ENCODE measurements at regions not wholly inside any gene's neighbourhood (a gene's known extent, or its start where the extent isn't known, plus 50 kb on each side); places are given as distances from the start of the nearest gene placed in this dataset.

DNA sequence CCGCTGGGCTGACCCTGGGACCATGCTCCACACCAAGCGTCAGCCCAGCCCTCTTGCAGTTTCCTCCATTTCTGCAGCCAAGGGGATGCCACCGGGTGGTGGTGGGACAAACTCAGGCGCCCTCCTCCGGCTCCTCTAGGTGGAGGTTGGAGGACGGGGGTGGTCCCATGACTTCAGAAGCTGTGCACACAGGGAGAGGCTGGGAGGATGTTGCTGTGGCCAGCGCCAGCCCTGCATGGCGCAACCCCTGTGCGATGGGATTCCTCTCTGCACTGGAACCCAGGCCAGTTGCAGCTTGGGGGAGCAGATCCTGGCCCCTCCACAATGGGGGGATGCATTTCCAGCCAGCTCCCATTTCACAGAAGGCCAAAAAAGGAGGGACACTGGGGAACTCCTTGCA lies 246.5 kb downstream of the C16orf95 start:
- Histone ChIP-seq H3K4me1 (ENCODE audit: control insufficient read depth in 3 of 3, insufficient read depth in 2 of 3, low read depth in 1 of 3, low read length in 2 of 3) (no peaks in the 10 kb centered on the region), H3K4me3 (ENCODE audit: low read depth in 1 of 3, low read length in 3 of 3) (no peak overlapping the region), H3K9me3 (ENCODE audit: control insufficient read depth in 2 of 2, insufficient read depth in 1 of 2, low read depth in 1 of 2, low read length in 1 of 2) (no peaks in the 10 kb centered on the region), H3K36me3 (ENCODE audit: control insufficient read depth in 3 of 3, insufficient read depth in 2 of 3, low read depth in 1 of 3, low read length in 3 of 3) (no peaks in the 10 kb centered on the region), H3K27me3 (ENCODE audit: control insufficient read depth in 3 of 3, insufficient read depth in 3 of 3, low read length in 3 of 3) (peaks cover 0 to 2% (median 0%) of the 10 kb centered on the region in 3 donors), H3K27ac (ENCODE audit: low read depth in 1 of 3, low read length in 2 of 3) (no peak overlapping the region)
- no peak for FAIRE-seq
- 80 to 87% (median 81%) methylated on average over 9 of the region's 9 CpGs for WGBS, 3 donors
- no peak for DNase-seq

DNA sequence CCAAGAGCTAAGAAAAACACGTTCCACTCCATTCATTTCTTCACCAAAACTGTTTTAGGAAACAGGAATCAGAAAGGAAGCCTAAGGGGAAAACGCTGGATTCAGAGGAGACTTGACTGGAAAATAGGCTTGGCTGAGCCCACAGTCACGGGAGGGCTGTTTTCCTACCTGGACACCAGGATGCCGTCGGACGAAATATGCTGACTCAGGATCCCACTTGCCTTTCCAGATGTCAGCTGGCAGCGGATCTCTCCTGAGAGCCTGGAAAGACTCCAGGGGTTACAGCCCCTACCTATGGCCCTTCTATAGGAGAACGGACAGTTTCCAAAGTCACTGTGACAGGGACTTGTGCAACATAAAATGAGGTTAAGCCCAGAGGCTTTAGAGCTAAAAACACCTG lies 245.1 kb downstream of the C16orf95 start:
- Histone ChIP-seq H3K9me3 (ENCODE audit: control insufficient read depth in 2 of 2, insufficient read depth in 1 of 2, low read depth in 1 of 2, low read length in 1 of 2) (no peaks in the 10 kb centered on the region), H3K4me1 (ENCODE audit: control insufficient read depth in 3 of 3, insufficient read depth in 2 of 3, low read depth in 1 of 3, low read length in 2 of 3) (no peaks in the 10 kb centered on the region), H3K36me3 (ENCODE audit: control insufficient read depth in 3 of 3, insufficient read depth in 2 of 3, low read depth in 1 of 3, low read length in 3 of 3) (no peaks in the 10 kb centered on the region), H3K27me3 (ENCODE audit: control insufficient read depth in 3 of 3, insufficient read depth in 3 of 3, low read length in 3 of 3) (peaks cover 0 to 2% (median 0%) of the 10 kb centered on the region in 3 donors), H3K27ac (ENCODE audit: low read depth in 1 of 3, low read length in 2 of 3) (no peak overlapping the region), H3K4me3 (ENCODE audit: low read depth in 1 of 3, low read length in 3 of 3) (no peak overlapping the region)
- DNase-seq: no peak
- WGBS, 3 donors: 74 to 78% (median 75%) methylated on average over 8 of the region's 8 CpGs
- no peak for FAIRE-seq

DNA sequence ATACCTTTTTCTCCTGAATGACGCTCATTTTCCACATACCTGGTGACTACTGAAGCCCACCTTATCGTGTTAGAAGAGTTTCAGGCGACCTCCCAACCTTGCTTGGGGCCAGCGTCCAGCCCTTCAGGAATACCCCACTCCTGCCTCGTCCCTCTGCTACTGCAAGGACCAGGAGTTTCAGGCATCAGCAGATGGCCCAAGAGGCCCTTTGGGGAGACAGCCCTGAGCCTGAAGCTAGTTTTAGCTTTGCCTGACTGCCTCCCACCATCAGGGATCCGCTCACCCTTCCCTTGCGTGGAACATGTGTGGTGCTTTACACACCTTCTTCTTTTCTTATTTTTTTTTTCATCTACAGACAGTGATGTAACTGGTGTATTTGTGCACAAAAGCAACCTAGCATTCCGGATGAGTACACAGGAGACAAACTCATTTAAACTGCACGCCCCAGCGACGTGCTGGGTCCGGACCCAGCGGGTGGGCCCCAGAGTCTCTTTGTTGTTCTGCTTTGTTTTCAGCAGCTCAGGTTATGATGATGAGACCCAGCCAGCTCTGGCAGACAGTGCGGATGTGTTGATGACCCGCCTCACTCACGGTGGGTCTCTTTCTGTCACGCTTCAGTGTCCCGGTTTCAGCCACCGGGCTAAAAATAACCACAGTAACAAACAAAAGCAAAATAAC lies 242.4 kb downstream of the C16orf95 start:
- H3K4me3 ChIP-seq (ENCODE audit: low read depth in 1 of 3, low read length in 3 of 3): no peak overlapping the region
- no peaks in the 10 kb centered on the region for H3K36me3 ChIP-seq (ENCODE audit: control insufficient read depth in 3 of 3, insufficient read depth in 2 of 3, low read depth in 1 of 3, low read length in 3 of 3)
- 80 to 81% (median 80%) methylated on average over 19 of the region's 19 CpGs for WGBS, 3 donors
- DNase-seq (no peak), FAIRE-seq (no peak)
- H3K4me1 ChIP-seq (ENCODE audit: control insufficient read depth in 3 of 3, insufficient read depth in 2 of 3, low read depth in 1 of 3, low read length in 2 of 3): no peaks in the 10 kb centered on the region
- H3K27me3 ChIP-seq (ENCODE audit: control insufficient read depth in 3 of 3, insufficient read depth in 3 of 3, low read length in 3 of 3): peaks cover 0 to 4% (median 0%) of the 10 kb centered on the region in 3 donors
- no peak overlapping the region for H3K27ac ChIP-seq (ENCODE audit: low read depth in 1 of 3, low read length in 2 of 3)
- no peaks in the 10 kb centered on the region for H3K9me3 ChIP-seq (ENCODE audit: control insufficient read depth in 2 of 2, insufficient read depth in 1 of 2, low read depth in 1 of 2, low read length in 1 of 2)

DNA sequence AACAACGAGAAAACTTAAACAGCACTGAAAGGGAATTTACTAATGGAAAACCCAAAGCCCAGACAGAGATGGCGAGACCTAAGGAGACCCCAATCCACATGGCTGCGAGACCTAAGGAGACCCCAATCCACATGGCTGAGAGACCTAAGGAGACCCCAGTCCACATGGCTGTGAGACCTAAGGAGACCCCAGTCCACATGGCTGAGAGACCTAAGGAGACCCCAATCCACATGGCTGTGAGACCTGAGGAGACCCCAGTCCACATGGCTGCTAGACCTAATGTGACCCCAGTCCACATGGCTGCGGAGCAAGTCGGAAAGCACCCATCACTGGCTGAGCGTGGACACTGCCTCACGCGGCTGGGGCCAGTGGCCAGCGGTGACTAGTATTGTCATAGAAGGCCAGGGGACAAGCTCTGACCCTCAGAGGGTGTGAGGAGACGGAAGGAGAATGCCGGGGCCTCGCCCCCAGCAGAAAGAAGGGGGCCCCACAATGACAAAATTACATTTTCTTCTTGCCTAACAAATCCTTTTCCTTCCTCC lies 241.8 kb downstream of the C16orf95 start:
- Histone ChIP-seq H3K4me1 (ENCODE audit: control insufficient read depth in 3 of 3, insufficient read depth in 2 of 3, low read depth in 1 of 3, low read length in 2 of 3) (no peaks in the 10 kb centered on the region), H3K36me3 (ENCODE audit: control insufficient read depth in 3 of 3, insufficient read depth in 2 of 3, low read depth in 1 of 3, low read length in 3 of 3) (no peaks in the 10 kb centered on the region), H3K4me3 (ENCODE audit: low read depth in 1 of 3, low read length in 3 of 3) (no peak overlapping the region), H3K27ac (ENCODE audit: low read depth in 1 of 3, low read length in 2 of 3) (no peak overlapping the region), H3K27me3 (ENCODE audit: control insufficient read depth in 3 of 3, insufficient read depth in 3 of 3, low read length in 3 of 3) (peaks cover 0 to 4% (median 0%) of the 10 kb centered on the region in 3 donors), H3K9me3 (ENCODE audit: control insufficient read depth in 2 of 2, insufficient read depth in 1 of 2, low read depth in 1 of 2, low read length in 1 of 2) (no peaks in the 10 kb centered on the region)
- no peak for FAIRE-seq
- no peak for DNase-seq
- WGBS, 3 donors: 84 to 93% (median 91%) methylated on average over 12 of the region's 12 CpGs

DNA sequence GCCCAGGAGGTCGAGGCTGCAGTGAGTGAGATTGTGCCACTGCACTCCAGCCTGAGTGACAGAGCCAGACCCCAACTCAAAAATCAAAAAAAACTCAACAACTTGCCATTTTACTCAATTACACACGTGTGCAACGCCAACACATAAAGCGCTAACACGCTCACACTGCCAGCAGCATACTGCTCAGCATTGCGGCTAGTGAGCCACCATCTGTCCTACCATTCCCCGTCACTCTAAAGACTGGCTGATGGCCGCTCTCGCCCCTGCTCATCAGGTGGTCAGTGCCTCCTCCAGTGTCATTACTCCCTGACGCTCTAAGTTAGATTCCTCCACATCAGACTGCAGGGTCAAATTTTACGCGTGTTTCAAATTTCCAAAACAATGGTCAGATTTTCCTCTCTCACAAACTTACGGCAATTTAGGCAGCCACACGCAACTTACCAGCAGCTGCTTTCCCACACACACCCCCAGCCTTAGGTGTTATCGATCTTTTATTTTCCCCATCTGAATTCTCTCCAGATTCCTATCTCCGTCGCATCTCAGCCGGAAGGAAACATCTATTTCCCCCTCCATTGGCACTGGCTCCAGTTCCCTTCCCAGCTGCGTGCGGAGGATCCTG lies 240.8 kb downstream of the C16orf95 start:
- Histone ChIP-seq H3K36me3 (ENCODE audit: control insufficient read depth in 3 of 3, insufficient read depth in 2 of 3, low read depth in 1 of 3, low read length in 3 of 3) (no peaks in the 10 kb centered on the region), H3K9me3 (ENCODE audit: control insufficient read depth in 2 of 2, insufficient read depth in 1 of 2, low read depth in 1 of 2, low read length in 1 of 2) (peaks cover 0 to 5% of the 10 kb centered on the region in 2 donors), H3K4me1 (ENCODE audit: control insufficient read depth in 3 of 3, insufficient read depth in 2 of 3, low read depth in 1 of 3, low read length in 2 of 3) (no peaks in the 10 kb centered on the region), H3K4me3 (ENCODE audit: low read depth in 1 of 3, low read length in 3 of 3) (no peak overlapping the region), H3K27ac (ENCODE audit: low read depth in 1 of 3, low read length in 2 of 3) (no peak overlapping the region), H3K27me3 (ENCODE audit: control insufficient read depth in 3 of 3, insufficient read depth in 3 of 3, low read length in 3 of 3) (peaks cover 0 to 4% (median 0%) of the 10 kb centered on the region in 3 donors)
- DNase-seq (no peak), FAIRE-seq (no peak)
- 84 to 87% (median 87%) methylated on average over 20 of the region's 20 CpGs for WGBS, 3 donors

DNA sequence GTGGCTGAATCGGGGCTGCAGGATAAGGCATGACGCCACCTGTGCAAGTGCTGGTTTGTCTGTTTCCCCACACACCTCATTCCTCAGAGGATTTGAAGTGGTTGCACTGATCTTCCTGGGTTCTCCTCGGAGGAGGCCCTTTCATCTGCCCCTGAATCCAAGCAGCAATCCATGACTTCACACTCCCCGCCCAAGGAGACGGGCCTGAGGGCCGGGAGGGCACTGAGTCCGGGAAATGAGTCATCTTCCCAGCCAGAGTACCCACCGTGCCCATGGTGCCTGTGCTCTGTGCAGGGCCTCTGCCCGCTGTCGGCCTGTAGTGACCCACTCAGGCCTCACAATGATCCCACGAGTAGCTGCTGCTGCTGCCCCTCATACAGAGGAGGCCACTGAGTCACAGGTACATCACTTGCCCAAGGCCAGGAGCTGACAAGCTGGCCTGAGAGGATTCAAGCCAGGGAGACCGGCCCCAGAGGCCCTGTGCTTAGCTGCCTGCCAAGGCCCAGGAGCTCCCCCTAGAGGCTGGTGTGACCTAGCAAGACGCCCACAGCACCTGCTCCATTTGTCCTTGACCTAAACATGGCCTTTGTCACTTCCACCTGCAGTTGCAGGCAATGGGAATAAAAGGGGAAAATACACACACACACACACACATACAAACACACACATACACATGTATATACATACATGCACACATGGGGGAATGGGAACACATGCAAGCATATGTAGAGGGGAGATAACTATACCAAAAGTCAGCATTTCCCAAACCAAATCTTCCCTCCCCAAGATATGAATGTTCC lies 240.0 kb downstream of the C16orf95 start:
- no peaks in the 10 kb centered on the region for H3K36me3 ChIP-seq (ENCODE audit: control insufficient read depth in 3 of 3, insufficient read depth in 2 of 3, low read depth in 1 of 3, low read length in 3 of 3)
- FAIRE-seq (no peak), DNase-seq (peak; percentile 53 to 57)
- 45 to 60% (median 45%) methylated on average over 13 of the region's 13 CpGs for WGBS, 3 donors
- H3K9me3 ChIP-seq (ENCODE audit: control insufficient read depth in 2 of 2, insufficient read depth in 1 of 2, low read depth in 1 of 2, low read length in 1 of 2): peaks cover 0 to 7% of the 10 kb centered on the region in 2 donors
- no peaks in the 10 kb centered on the region for H3K4me1 ChIP-seq (ENCODE audit: control insufficient read depth in 3 of 3, insufficient read depth in 2 of 3, low read depth in 1 of 3, low read length in 2 of 3)
- H3K27ac ChIP-seq (ENCODE audit: low read depth in 1 of 3, low read length in 2 of 3): no peak overlapping the region
- no peak overlapping the region for H3K4me3 ChIP-seq (ENCODE audit: low read depth in 1 of 3, low read length in 3 of 3)
- peaks cover 0 to 4% (median 0%) of the 10 kb centered on the region in 3 donors for H3K27me3 ChIP-seq (ENCODE audit: control insufficient read depth in 3 of 3, insufficient read depth in 3 of 3, low read length in 3 of 3)

DNA sequence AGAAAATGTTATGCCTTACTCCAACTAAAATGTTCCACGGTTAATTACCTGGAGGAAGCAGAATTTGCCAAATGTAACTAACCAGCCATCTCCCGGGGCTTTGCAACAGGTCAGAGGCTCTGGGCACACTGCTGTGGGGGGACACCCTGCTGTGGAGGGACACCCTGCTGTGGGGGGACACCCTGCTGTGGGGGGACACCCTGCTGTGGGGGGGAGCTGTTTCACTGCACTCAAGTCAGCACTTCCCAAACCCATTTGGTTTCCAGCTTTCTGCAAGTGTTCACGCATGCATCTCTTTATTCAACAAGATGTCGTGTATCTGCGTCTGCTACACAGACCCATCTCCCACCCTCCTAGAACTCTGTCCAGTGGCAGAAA lies 239.5 kb downstream of the C16orf95 start:
- 89 to 90% (median 90%) methylated on average over 5 of the region's 5 CpGs for WGBS, 3 donors
- no peak for FAIRE-seq
- DNase-seq: no peak

DNA sequence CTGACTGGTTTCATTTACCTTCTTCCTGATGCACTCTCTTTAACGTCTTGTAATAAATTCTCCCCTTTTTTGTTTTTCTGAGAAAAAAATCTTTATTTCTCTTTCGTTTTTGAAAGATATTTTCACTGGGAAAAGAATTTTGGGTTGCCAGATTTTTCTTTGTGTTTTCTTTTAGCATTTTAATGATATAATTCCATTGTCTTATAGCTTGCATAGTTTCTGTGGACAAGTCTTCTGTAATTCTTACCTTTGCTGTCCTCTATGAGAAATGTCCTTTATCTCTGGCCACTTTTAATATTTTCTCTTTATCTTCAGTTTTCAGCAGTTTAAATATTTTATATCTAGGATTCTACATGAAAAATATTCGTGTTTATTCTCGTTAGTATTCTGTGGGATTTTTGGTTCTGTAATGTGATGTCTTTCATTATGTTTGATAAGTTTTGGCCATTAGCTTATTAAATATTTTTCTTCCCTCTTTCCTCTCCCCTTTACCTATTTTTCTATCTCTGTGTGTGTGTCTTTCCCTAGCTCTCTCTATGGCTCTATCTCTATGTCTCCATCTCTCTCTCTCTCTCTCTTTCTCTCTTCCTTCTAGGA lies 236.5 kb downstream of the C16orf95 start:
- Histone ChIP-seq H3K4me1 (ENCODE audit: control insufficient read depth in 3 of 3, insufficient read depth in 2 of 3, low read depth in 1 of 3, low read length in 2 of 3) (no peaks in the 10 kb centered on the region), H3K27me3 (ENCODE audit: control insufficient read depth in 3 of 3, insufficient read depth in 3 of 3, low read length in 3 of 3) (peaks cover 0 to 6% (median 0%) of the 10 kb centered on the region in 3 donors), H3K36me3 (ENCODE audit: control insufficient read depth in 3 of 3, insufficient read depth in 2 of 3, low read depth in 1 of 3, low read length in 3 of 3) (no peaks in the 10 kb centered on the region), H3K4me3 (ENCODE audit: low read depth in 1 of 3, low read length in 3 of 3) (no peak overlapping the region), H3K9me3 (ENCODE audit: control insufficient read depth in 2 of 2, insufficient read depth in 1 of 2, low read depth in 1 of 2, low read length in 1 of 2) (peaks cover 0 to 7% of the 10 kb centered on the region in 2 donors), H3K27ac (ENCODE audit: low read depth in 1 of 3, low read length in 2 of 3) (no peak overlapping the region)
- WGBS, 3 donors: 75 to 81% (median 78%) methylated on average over 4 of the region's 4 CpGs
- FAIRE-seq (no peak), DNase-seq (no peak)

More for the DNA sequence above, 239.5 kb downstream of the C16orf95 start:
- Histone ChIP-seq H3K27me3 (ENCODE audit: control insufficient read depth in 3 of 3, insufficient read depth in 3 of 3, low read length in 3 of 3) (peaks cover 0 to 4% (median 0%) of the 10 kb centered on the region in 3 donors), H3K36me3 (ENCODE audit: control insufficient read depth in 3 of 3, insufficient read depth in 2 of 3, low read depth in 1 of 3, low read length in 3 of 3) (no peaks in the 10 kb centered on the region), H3K9me3 (ENCODE audit: control insufficient read depth in 2 of 2, insufficient read depth in 1 of 2, low read depth in 1 of 2, low read length in 1 of 2) (peaks cover 0 to 7% of the 10 kb centered on the region in 2 donors), H3K4me3 (ENCODE audit: low read depth in 1 of 3, low read length in 3 of 3) (no peak overlapping the region), H3K27ac (ENCODE audit: low read depth in 1 of 3, low read length in 2 of 3) (no peak overlapping the region), H3K4me1 (ENCODE audit: control insufficient read depth in 3 of 3, insufficient read depth in 2 of 3, low read depth in 1 of 3, low read length in 2 of 3) (no peaks in the 10 kb centered on the region)

Data from small intestine (tissue), 7 donors.